GM12878 (cell line): ENCODE measurements at regions not wholly inside any gene's neighbourhood (a gene's known extent, or its start where the extent isn't known, plus 50 kb on each side); places are given as distances from the start of the nearest gene placed in this dataset.

Experiments used
- ATAC-seq: fragments of 200-7000 bp; cut with Tn5 transposase; 3 replicates; pipeline ENCODE4 v1.9.1; 2020; ENCODE audit warnings: mild to moderate bottlenecking, moderate library complexity
- BruUV-seq: library from RNA; stranded (reverse); fragments of 400-500 nt; replicated peaks from 2 replicates; lab custom pipeline; 2021; lab: Mats Ljungman, UMichigan
- CTCF ChIA-PET: fragments of 300-600 bp; sonication (Branson Sonifier 250); formaldehyde crosslinking; extraction: SDS; loops from one replicate; lab custom pipeline; 2021; ENCODE audit warnings: inconsistent platforms; lab: Yijun Ruan, JAX
- POLR2A ChIA-PET: fragments of 350-600 bp; formaldehyde crosslinking; extraction: SDS; loops from one replicate; lab custom pipeline; 2021; ENCODE audit warnings: inconsistent platforms; lab: Charles Lee
- RAD21 ChIA-PET: fragments of 300-600 bp; sonication (Branson Sonifier 250); formaldehyde crosslinking; loops from one replicate; lab custom pipeline; 2023; ENCODE audit warnings: antibody characterized with exemption; ENCODE audit not compliant: unreplicated experiment; lab: Charles Lee
- SMC1A ChIA-PET: fragments of 300-600 bp; sonication (Branson Sonifier 250); formaldehyde crosslinking; loops from one replicate; lab custom pipeline; 2023; ENCODE audit not compliant: unreplicated experiment, uncharacterized antibody; lab: Charles Lee
- DNase-seq: peaks from one replicate; pipeline ENCODE4 v3.0.0-alpha.2; 2011; ENCODE audit warnings: low read depth, low spot score
- FAIRE-seq: peaks from 3 replicates; lab custom pipeline; 2011; peaks lifted over from hg19 to GRCh38; lab: Jason Lieb, UNC
- H2AFZ ChIP-seq: 2 replicates; pipeline ENCODE4 v1.6.0; 2011; ENCODE audit warnings: low read depth, low read length, control low read depth; ENCODE audit not compliant: control insufficient read depth
- H3K27ac ChIP-seq: 2 replicates; pipeline ENCODE4 v1.5.1; 2011; ENCODE audit warnings: control low read depth; ENCODE audit not compliant: control insufficient read depth, insufficient read depth
- H3K27me3 ChIP-seq, 2 experiments: replicated peaks in 1 of 2; 2 replicates each; pipeline versions ENCODE4 v1.6.0 to v1.6.1; 2011; ENCODE audit warnings: low read length in 1 of 2; ENCODE audit not compliant: control insufficient read depth in 2 of 2, insufficient read depth in 2 of 2
- H3K36me3 ChIP-seq, 2 experiments: 2 replicates each; pipeline ENCODE4 v1.5.1; 2011; ENCODE audit warnings: low read length in 1 of 2; ENCODE audit not compliant: control insufficient read depth in 2 of 2, insufficient read depth in 2 of 2
- H3K4me1 ChIP-seq: 2 replicates; pipeline ENCODE4 v1.6.1; 2011; ENCODE audit warnings: mild to moderate bottlenecking, low read length, moderate library complexity, mixed read lengths; ENCODE audit not compliant: control insufficient read depth, insufficient read depth
- H3K4me2 ChIP-seq: 2 replicates; pipeline ENCODE4 v1.6.0; 2011; ENCODE audit warnings: control low read depth; ENCODE audit not compliant: control insufficient read depth, insufficient read depth
- H3K4me3 ChIP-seq: fragments of 200-600 bp; sonication (generic); 2 replicates; pipeline ENCODE4 v1.5.1; 2016
- H3K79me2 ChIP-seq: 2 replicates; pipeline ENCODE4 v1.6.0; 2011; ENCODE audit warnings: low read length; ENCODE audit not compliant: control insufficient read depth, insufficient read depth
- H3K9ac ChIP-seq: 2 replicates; pipeline ENCODE4 v1.8.0; 2011; ENCODE audit warnings: low read length, control low read depth, mixed read lengths; ENCODE audit not compliant: control insufficient read depth, insufficient read depth
- H3K9me3 ChIP-seq: replicated peaks from 3 replicates; pipeline ENCODE4 v1.5.1; 2011; ENCODE audit warnings: mild to moderate bottlenecking, low read length; ENCODE audit not compliant: control insufficient read depth, insufficient read depth
- H4K20me1 ChIP-seq: 2 replicates; pipeline ENCODE4 v1.6.0; 2011; ENCODE audit not compliant: control insufficient read depth, insufficient read depth
- EP300 ChIP-seq, 2 experiments: fragments of 150-350 bp in 1 of 2; IDR thresholded peaks; 2 replicates each; pipeline ENCODE4 v1.6.1; 2011 to 2012; ENCODE audit warnings: low read depth in 2 of 2, low read length in 2 of 2, borderline replicate concordance in 1 of 2, improper control_type of control experiment in 1 of 2, inconsistent platforms in 1 of 2; ENCODE audit not compliant: control insufficient read depth in 1 of 2
- HDAC2 ChIP-seq: fragments of 200-600 bp; sonication (generic); IDR thresholded peaks from 2 replicates; pipeline ENCODE4 v1.6.1; 2017
- NBN ChIP-seq: fragments of 450-650 bp; IDR thresholded peaks from 2 replicates; pipeline ENCODE4 v1.6.1; 2016
- NFXL1 ChIP-seq: fragments of 450-650 bp; IDR thresholded peaks from 2 replicates; pipeline ENCODE4 v1.6.1; 2017; ENCODE audit warnings: antibody characterized with exemption, mild to moderate bottlenecking, borderline replicate concordance
- NFYB ChIP-seq: IDR thresholded peaks from 2 replicates; pipeline ENCODE4 v1.6.1; 2011; ENCODE audit warnings: low read depth, mild to moderate bottlenecking, low read length, improper control_type of control experiment, moderate library complexity; ENCODE audit not compliant: insufficient read depth
- NR2C2 ChIP-seq: IDR thresholded peaks from 2 replicates; pipeline ENCODE4 v1.6.1; 2011; ENCODE audit warnings: borderline replicate concordance, low read depth; ENCODE audit not compliant: control insufficient read depth, insufficient read length
- SIX5 ChIP-seq: IDR thresholded peaks from 2 replicates; pipeline ENCODE4 v1.6.1; 2011; ENCODE audit warnings: mild to moderate bottlenecking, low read depth, low read length, moderate library complexity; ENCODE audit not compliant: severe bottlenecking
- SMAD5 ChIP-seq: IDR thresholded peaks from 2 replicates; pipeline ENCODE4 v1.6.1; 2016; ENCODE audit warnings: antibody characterized with exemption, low read depth
- WGBS: methylation state at CpG from one replicate; pipeline ENCODE4 v1.1.6; 2016; ENCODE audit warnings: low lambda C conversion rate; ENCODE audit not compliant: insufficient replicate concordance, insufficient coverage; ENCODE audit errors: missing lambda C conversion rate; 5-methylcytosine and 5-hydroxymethylcytosine counted together
- in situ Hi-C: fragments of 300-500 bp; cut with MboI; formaldehyde crosslinking; loops from 9 replicates; pipeline ENCODE4 v1.14.3; 2018; ENCODE audit warnings: mixed read lengths
- intact Hi-C: fragments of 100-400 bp; cut with micrococcal nuclease; formaldehyde crosslinking; loops from one replicate; pipeline ENCODE4 v1.14.2; 2022; ENCODE audit not compliant: unreplicated experiment
- TF ChIP-seq, protein P1 (sequence below): fragments of 450-650 bp; IDR thresholded peaks from 2 replicates; pipeline ENCODE4 v1.6.1; 2017; ENCODE audit warnings: mild to moderate bottlenecking
- TF ChIP-seq, protein P2 (sequence below): IDR thresholded peaks from 2 replicates; pipeline ENCODE4 v1.6.1; 2012; ENCODE audit warnings: low read depth, low read length, improper control_type of control experiment
- TF ChIP-seq, protein P3 (sequence below): fragments of 450-650 bp; IDR thresholded peaks from 2 replicates; pipeline ENCODE4 v1.6.1; 2017; ENCODE audit warnings: mild to moderate bottlenecking, moderate library complexity
- TF ChIP-seq, protein P4 (sequence below): fragments of 150-350 bp; IDR thresholded peaks from 2 replicates; pipeline ENCODE4 v1.6.1; 2014; ENCODE audit warnings: mild to moderate bottlenecking, low read depth, low read length

DNA sequence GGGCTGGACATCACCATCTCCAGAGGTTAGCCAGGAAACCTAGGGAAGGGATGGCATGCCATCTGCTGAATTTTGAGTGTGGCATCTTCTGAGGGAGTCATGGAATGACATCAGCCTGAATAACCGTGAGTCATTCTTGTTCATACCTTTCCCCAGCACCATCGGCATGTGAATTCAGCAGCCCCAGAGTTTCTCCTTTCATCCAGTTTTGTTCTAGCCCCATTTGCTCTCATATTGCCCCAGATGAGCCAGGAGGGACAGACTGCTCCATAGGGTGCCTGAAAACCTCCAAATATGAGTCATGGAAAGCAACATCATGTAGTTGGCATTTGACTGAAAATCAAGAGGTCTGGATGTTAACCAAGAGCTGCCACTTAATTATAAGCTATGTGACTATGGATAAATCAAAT is 219.2 kb upstream of the SGK1 start:
- no peak overlapping the region for H2AFZ ChIP-seq
- FAIRE-seq, result no peak
- H4K20me1 ChIP-seq, result no peaks in the 10 kb centered on the region
- SMC1A ChIA-PET, result no interaction called here
- H3K4me3 ChIP-seq, result no peak overlapping the region
- DNase-seq, result no peak
- no peak for ATAC-seq
- 45% methylated on average over 2 of the region's 2 CpGs for WGBS
- H3K36me3 ChIP-seq, result no peaks in the 10 kb centered on the region
- no peaks in the 10 kb centered on the region for H3K4me1 ChIP-seq
- H3K9me3 ChIP-seq, result no peaks in the 10 kb centered on the region
- in situ Hi-C loops, result no loop called here
- no peak overlapping the region for H3K27ac ChIP-seq
- no TSS peak for BruUV-seq
- RAD21 ChIA-PET, result no interaction called here
- H3K27me3 ChIP-seq, result peaks cover 0 to 2% of the 10 kb centered on the region in 2 experiments; a peak in 1 of 4 replicates
- no peak overlapping the region for H3K9ac ChIP-seq
- CTCF ChIA-PET, result no interaction called here
- no peaks in the 10 kb centered on the region for H3K79me2 ChIP-seq
- intact Hi-C loops, result no loop called here
- POLR2A ChIA-PET, result interaction anchor here (0.5 kb wide), 1 partner anchor 337 kb away, joined by 3 read pairs; no protein-coding TSS in a partner anchor
- H3K4me2 ChIP-seq, result no peak overlapping the region
- TF ChIP-seq NFXL1 (no peak), NR2C2 (no peak), SIX5 (no peak), NBN (no peak), SMAD5 (no peak), NFYB (no peak), EP300 (IDR thresholded peaks at IDR 0.05; ENCODE audit: borderline replicate concordance in 1 of 2, control insufficient read depth in 1 of 2, low read depth in 2 of 2, low read length in 2 of 2) (no peak), HDAC2 (no peak)
- TF ChIP-seq, protein P1, sequence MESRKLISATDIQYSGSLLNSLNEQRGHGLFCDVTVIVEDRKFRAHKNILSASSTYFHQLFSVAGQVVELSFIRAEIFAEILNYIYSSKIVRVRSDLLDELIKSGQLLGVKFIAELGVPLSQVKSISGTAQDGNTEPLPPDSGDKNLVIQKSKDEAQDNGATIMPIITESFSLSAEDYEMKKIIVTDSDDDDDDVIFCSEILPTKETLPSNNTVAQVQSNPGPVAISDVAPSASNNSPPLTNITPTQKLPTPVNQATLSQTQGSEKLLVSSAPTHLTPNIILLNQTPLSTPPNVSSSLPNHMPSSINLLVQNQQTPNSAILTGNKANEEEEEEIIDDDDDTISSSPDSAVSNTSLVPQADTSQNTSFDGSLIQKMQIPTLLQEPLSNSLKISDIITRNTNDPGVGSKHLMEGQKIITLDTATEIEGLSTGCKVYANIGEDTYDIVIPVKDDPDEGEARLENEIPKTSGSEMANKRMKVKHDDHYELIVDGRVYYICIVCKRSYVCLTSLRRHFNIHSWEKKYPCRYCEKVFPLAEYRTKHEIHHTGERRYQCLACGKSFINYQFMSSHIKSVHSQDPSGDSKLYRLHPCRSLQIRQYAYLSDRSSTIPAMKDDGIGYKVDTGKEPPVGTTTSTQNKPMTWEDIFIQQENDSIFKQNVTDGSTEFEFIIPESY, result no peak
- TF ChIP-seq, protein P2, sequence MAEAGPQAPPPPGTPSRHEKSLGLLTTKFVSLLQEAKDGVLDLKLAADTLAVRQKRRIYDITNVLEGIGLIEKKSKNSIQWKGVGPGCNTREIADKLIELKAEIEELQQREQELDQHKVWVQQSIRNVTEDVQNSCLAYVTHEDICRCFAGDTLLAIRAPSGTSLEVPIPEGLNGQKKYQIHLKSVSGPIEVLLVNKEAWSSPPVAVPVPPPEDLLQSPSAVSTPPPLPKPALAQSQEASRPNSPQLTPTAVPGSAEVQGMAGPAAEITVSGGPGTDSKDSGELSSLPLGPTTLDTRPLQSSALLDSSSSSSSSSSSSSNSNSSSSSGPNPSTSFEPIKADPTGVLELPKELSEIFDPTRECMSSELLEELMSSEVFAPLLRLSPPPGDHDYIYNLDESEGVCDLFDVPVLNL, result no peak
- TF ChIP-seq, protein P3, sequence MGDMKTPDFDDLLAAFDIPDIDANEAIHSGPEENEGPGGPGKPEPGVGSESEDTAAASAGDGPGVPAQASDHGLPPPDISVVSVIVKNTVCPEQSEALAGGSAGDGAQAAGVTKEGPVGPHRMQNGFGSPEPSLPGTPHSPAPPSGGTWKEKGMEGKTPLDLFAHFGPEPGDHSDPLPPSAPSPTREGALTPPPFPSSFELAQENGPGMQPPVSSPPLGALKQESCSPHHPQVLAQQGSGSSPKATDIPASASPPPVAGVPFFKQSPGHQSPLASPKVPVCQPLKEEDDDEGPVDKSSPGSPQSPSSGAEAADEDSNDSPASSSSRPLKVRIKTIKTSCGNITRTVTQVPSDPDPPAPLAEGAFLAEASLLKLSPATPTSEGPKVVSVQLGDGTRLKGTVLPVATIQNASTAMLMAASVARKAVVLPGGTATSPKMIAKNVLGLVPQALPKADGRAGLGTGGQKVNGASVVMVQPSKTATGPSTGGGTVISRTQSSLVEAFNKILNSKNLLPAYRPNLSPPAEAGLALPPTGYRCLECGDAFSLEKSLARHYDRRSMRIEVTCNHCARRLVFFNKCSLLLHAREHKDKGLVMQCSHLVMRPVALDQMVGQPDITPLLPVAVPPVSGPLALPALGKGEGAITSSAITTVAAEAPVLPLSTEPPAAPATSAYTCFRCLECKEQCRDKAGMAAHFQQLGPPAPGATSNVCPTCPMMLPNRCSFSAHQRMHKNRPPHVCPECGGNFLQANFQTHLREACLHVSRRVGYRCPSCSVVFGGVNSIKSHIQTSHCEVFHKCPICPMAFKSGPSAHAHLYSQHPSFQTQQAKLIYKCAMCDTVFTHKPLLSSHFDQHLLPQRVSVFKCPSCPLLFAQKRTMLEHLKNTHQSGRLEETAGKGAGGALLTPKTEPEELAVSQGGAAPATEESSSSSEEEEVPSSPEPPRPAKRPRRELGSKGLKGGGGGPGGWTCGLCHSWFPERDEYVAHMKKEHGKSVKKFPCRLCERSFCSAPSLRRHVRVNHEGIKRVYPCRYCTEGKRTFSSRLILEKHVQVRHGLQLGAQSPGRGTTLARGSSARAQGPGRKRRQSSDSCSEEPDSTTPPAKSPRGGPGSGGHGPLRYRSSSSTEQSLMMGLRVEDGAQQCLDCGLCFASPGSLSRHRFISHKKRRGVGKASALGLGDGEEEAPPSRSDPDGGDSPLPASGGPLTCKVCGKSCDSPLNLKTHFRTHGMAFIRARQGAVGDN, result no peak
- TF ChIP-seq, protein P4, sequence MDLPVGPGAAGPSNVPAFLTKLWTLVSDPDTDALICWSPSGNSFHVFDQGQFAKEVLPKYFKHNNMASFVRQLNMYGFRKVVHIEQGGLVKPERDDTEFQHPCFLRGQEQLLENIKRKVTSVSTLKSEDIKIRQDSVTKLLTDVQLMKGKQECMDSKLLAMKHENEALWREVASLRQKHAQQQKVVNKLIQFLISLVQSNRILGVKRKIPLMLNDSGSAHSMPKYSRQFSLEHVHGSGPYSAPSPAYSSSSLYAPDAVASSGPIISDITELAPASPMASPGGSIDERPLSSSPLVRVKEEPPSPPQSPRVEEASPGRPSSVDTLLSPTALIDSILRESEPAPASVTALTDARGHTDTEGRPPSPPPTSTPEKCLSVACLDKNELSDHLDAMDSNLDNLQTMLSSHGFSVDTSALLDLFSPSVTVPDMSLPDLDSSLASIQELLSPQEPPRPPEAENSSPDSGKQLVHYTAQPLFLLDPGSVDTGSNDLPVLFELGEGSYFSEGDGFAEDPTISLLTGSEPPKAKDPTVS, result no peak
